ENCODE measurements at regions not wholly inside any gene's neighbourhood (a gene's known extent, or its start where the extent isn't known, plus 50 kb on each side); places are given as distances from the start of the nearest gene placed in this dataset.

GRCh38 chr6:133184798-133185372, 56.3 kb upstream of the EYA4 start:
- DNase-seq, result no peak
- no peaks in the 10 kb centered on the region for H3K27me3 Mint-ChIP-seq (ENCODE audit: low read depth, poor library complexity)
- no peak overlapping the region for H3K27ac Mint-ChIP-seq
- peaks cover 39% of the 10 kb centered on the region for H3K4me1 Mint-ChIP-seq
- H3K36me3 Mint-ChIP-seq (ENCODE audit: low read depth), result no peaks in the 10 kb centered on the region
- TF ChIP-seq, protein P1, sequence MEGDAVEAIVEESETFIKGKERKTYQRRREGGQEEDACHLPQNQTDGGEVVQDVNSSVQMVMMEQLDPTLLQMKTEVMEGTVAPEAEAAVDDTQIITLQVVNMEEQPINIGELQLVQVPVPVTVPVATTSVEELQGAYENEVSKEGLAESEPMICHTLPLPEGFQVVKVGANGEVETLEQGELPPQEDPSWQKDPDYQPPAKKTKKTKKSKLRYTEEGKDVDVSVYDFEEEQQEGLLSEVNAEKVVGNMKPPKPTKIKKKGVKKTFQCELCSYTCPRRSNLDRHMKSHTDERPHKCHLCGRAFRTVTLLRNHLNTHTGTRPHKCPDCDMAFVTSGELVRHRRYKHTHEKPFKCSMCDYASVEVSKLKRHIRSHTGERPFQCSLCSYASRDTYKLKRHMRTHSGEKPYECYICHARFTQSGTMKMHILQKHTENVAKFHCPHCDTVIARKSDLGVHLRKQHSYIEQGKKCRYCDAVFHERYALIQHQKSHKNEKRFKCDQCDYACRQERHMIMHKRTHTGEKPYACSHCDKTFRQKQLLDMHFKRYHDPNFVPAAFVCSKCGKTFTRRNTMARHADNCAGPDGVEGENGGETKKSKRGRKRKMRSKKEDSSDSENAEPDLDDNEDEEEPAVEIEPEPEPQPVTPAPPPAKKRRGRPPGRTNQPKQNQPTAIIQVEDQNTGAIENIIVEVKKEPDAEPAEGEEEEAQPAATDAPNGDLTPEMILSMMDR (IDR thresholded peaks at IDR 0.05), result peak; percentile 62
- no peaks in the 10 kb centered on the region for H3K9me3 Mint-ChIP-seq
- no peak overlapping the region for H3K4me3 Mint-ChIP-seq

GRCh38 chr6:133185731-133186130, 55.4 kb upstream of the EYA4 start:
- H3K4me3 Mint-ChIP-seq, result no peak overlapping the region
- no peaks in the 10 kb centered on the region for H3K27me3 Mint-ChIP-seq (ENCODE audit: low read depth, poor library complexity)
- H3K9me3 Mint-ChIP-seq, result no peaks in the 10 kb centered on the region
- no peaks in the 10 kb centered on the region for H3K36me3 Mint-ChIP-seq (ENCODE audit: low read depth)
- no peak for DNase-seq
- H3K4me1 Mint-ChIP-seq, result peaks cover 44% of the 10 kb centered on the region
- TF ChIP-seq, protein P1 (IDR thresholded peaks at IDR 0.05), result no peak
- H3K27ac Mint-ChIP-seq, result no peak overlapping the region

DNA sequence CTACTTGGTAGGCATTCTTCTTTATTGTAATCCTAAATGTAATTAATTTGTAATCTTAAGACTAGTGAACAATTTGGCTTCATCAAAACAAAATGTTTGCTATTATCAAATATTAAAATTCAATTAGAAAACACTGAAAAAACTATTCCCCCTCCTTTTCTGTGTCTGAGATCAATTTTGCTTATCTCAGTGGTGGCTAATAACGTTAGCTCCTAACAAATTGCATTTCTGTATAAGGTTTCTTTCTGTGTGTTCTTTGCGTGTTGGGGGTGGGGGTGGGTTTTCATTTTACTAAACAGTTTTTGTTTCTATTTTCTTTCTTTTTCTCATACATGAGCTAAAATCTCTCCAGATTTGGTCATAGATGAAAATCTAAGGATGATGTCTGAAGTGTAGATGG, 54.0 kb upstream of the EYA4 start:
- Mint-ChIP-seq H3K4me3 (no peak overlapping the region), H3K27ac (no peak overlapping the region), H3K36me3 (ENCODE audit: low read depth) (no peaks in the 10 kb centered on the region), H3K4me1 (peaks cover 58% of the 10 kb centered on the region), H3K9me3 (no peaks in the 10 kb centered on the region), H3K27me3 (ENCODE audit: low read depth, poor library complexity) (no peaks in the 10 kb centered on the region)
- TF ChIP-seq, protein P1 (IDR thresholded peaks at IDR 0.05), result no peak
- DNase-seq, result no peak

GRCh38 chr6:133187657-133188453, 53.3 kb upstream of the EYA4 start:
- no peak for DNase-seq

GRCh38 chr6:133190912-133191311, 50.2 kb upstream of the EYA4 start:
- TF ChIP-seq, protein P1 (IDR thresholded peaks at IDR 0.05), result no peak
- no peak for DNase-seq
- Mint-ChIP-seq H3K4me1 (peaks cover 48% of the 10 kb centered on the region), H3K27me3 (ENCODE audit: low read depth, poor library complexity) (peaks cover 3% of the 10 kb centered on the region), H3K9me3 (peaks cover 26% of the 10 kb centered on the region), H3K27ac (peak overlapping the region; percentile 89), H3K4me3 (peak overlapping the region; percentile 11), H3K36me3 (ENCODE audit: low read depth) (peaks cover 22% of the 10 kb centered on the region)

More at GRCh38 chr6:133187657-133188453, 53.3 kb upstream of the EYA4 start:
- peaks cover 3% of the 10 kb centered on the region for H3K9me3 Mint-ChIP-seq
- TF ChIP-seq, protein P1 (IDR thresholded peaks at IDR 0.05), result no peak
- peaks cover 59% of the 10 kb centered on the region for H3K4me1 Mint-ChIP-seq
- no peaks in the 10 kb centered on the region for H3K27me3 Mint-ChIP-seq (ENCODE audit: low read depth, poor library complexity)
- H3K27ac Mint-ChIP-seq, result no peak overlapping the region
- H3K4me3 Mint-ChIP-seq, result no peak overlapping the region
- peaks cover 3% of the 10 kb centered on the region for H3K36me3 Mint-ChIP-seq (ENCODE audit: low read depth)
